ENCODE measurements at regions not wholly inside any gene's neighbourhood (a gene's known extent, or its start where the extent isn't known, plus 50 kb on each side); places are given as distances from the start of the nearest gene placed in this dataset.
A peak's percentile ranks its signal among the peaks of the same experiment; 100 is the strongest.

GRCh38 chr16:79484237-79484636 lies 116.3 kb downstream of the MAF start:
- no peak for TF ChIP-seq CTCF (IDR thresholded peaks at IDR 0.05)
- no peak for ATAC-seq
- H3K27ac ChIP-seq: no peak overlapping the region
- peaks cover 3% of the 10 kb centered on the region for H3K4me1 ChIP-seq
- H3K4me3 ChIP-seq: no peak overlapping the region
- no peak for DNase-seq
- H3K27me3 ChIP-seq: no peaks in the 10 kb centered on the region
- H3K9me3 ChIP-seq: no peaks in the 10 kb centered on the region
- H3K36me3 ChIP-seq: no peaks in the 10 kb centered on the region
- intact Hi-C loops (cut with DNase I): no loop called here

GRCh38 chr16:79483336-79483735 lies 117.2 kb downstream of the MAF start:
- ATAC-seq: peak; percentile 8

GRCh38 chr16:79482011-79482410 lies 118.5 kb downstream of the MAF start:
- TF ChIP-seq CTCF (IDR thresholded peaks at IDR 0.05): no peak
- DNase-seq (no peak), ATAC-seq (peak; percentile 11)
- H3K4me1 ChIP-seq: peaks cover 3% of the 10 kb centered on the region
- no peaks in the 10 kb centered on the region for H3K9me3 ChIP-seq
- H3K27ac ChIP-seq: no peak overlapping the region
- no peak overlapping the region for H3K4me3 ChIP-seq
- no peaks in the 10 kb centered on the region for H3K27me3 ChIP-seq
- intact Hi-C loops (cut with DNase I): no loop called here
- no peaks in the 10 kb centered on the region for H3K36me3 ChIP-seq

More at GRCh38 chr16:79483336-79483735, 117.2 kb downstream of the MAF start:
- H3K9me3 ChIP-seq: no peaks in the 10 kb centered on the region
- H3K4me3 ChIP-seq: no peak overlapping the region
- no peak for DNase-seq
- no peak for TF ChIP-seq CTCF (IDR thresholded peaks at IDR 0.05)
- H3K27ac ChIP-seq: no peak overlapping the region
- intact Hi-C loops (cut with DNase I): no loop called here
- peaks cover 3% of the 10 kb centered on the region for H3K4me1 ChIP-seq
- no peaks in the 10 kb centered on the region for H3K27me3 ChIP-seq
- no peaks in the 10 kb centered on the region for H3K36me3 ChIP-seq

- no peaks in the 10 kb centered on the region for H3K9me3 ChIP-seq
- TF ChIP-seq CTCF (IDR thresholded peaks at IDR 0.05): no peak
- intact Hi-C loops (cut with DNase I): no loop called here
- no peaks in the 10 kb centered on the region for H3K36me3 ChIP-seq
- no peak overlapping the region for H3K27ac ChIP-seq
- no peak overlapping the region for H3K4me3 ChIP-seq
- H3K27me3 ChIP-seq: no peaks in the 10 kb centered on the region
- H3K4me1 ChIP-seq: peaks cover 3% of the 10 kb centered on the region
- ATAC-seq (no peak), DNase-seq (no peak)
Measured at GRCh38 chr16:79480929-79481328, 119.6 kb downstream of the MAF start.

- ATAC-seq (no peak), DNase-seq (no peak)
- TF ChIP-seq CTCF (IDR thresholded peaks at IDR 0.05): no peak
- no peaks in the 10 kb centered on the region for H3K9me3 ChIP-seq
- H3K27ac ChIP-seq: no peak overlapping the region
- no peaks in the 10 kb centered on the region for H3K36me3 ChIP-seq
- H3K27me3 ChIP-seq: no peaks in the 10 kb centered on the region
- intact Hi-C loops (cut with DNase I): no loop called here
- no peak overlapping the region for H3K4me3 ChIP-seq
- H3K4me1 ChIP-seq: peaks cover 3% of the 10 kb centered on the region
Measured at GRCh38 chr16:79480056-79480455, 120.5 kb downstream of the MAF start.

GRCh38 chr16:79476580-79476979 lies 124.0 kb downstream of the MAF start:
- Histone ChIP-seq H3K9me3 (no peaks in the 10 kb centered on the region), H3K36me3 (no peaks in the 10 kb centered on the region), H3K4me3 (no peak overlapping the region), H3K27ac (no peak overlapping the region), H3K27me3 (no peaks in the 10 kb centered on the region), H3K4me1 (no peaks in the 10 kb centered on the region)
- intact Hi-C loops (cut with DNase I): no loop called here
- ATAC-seq: no peak
- no peak for DNase-seq
- TF ChIP-seq CTCF (IDR thresholded peaks at IDR 0.05): no peak
